ENCODE measurements at regions not wholly inside any gene's neighbourhood (a gene's known extent, or its start where the extent isn't known, plus 50 kb on each side); places are given as distances from the start of the nearest gene placed in this dataset.

GRCh38 chr9:13614060-13614459, 334.6 kb upstream of the MPDZ start:
- TF ChIP-seq POLR2AphosphoS5 (IDR thresholded peaks at IDR 0.05; ENCODE audit: borderline replicate concordance, low read depth, low read length) (peak; percentile 45; the same call in 1 of the 2 replicates), FOXP2 (optimal IDR thresholded peaks at IDR 0.05; ENCODE audit: control extremely low read depth, extremely low read length, insufficient read depth) (no peak), EZH2 (IDR thresholded peaks at IDR 0.05) (no peak)

Measured in SK-N-MC (cell line).